Upper lobe of right lung (tissue), 1 donor: ENCODE measurements at regions not wholly inside any gene's neighbourhood (a gene's known extent, or its start where the extent isn't known, plus 50 kb on each side); places are given as distances from the start of the nearest gene placed in this dataset.
A peak's percentile ranks its signal among the peaks of the same experiment; 100 is the strongest.
"Not testable (repeated sequence)": the region's sequence is repeated elsewhere in the genome, so short reads cannot be mapped to it uniquely, and the experiment has no call there.

Experiments used
- ATAC-seq: fragments of 200-7000 bp; cut with Tn5 transposase; one replicate; pipeline ENCODE4 v1.9.1; 2020; ENCODE audit warnings: mild to moderate bottlenecking, moderate library complexity
- DNase-seq: peaks from one replicate; pipeline ENCODE4 v3.0.0-alpha.2; 2020
- H3K27ac ChIP-seq: fragments of 200-600 bp; one replicate; pipeline ENCODE4 v1.8.0; 2022
- H3K27me3 ChIP-seq: fragments of 200-600 bp; one replicate; pipeline ENCODE4 v1.8.0; 2022; ENCODE audit warnings: mild to moderate bottlenecking
- H3K36me3 ChIP-seq: fragments of 200-600 bp; one replicate; pipeline ENCODE4 v1.8.0; 2022
- H3K4me1 ChIP-seq: fragments of 200-600 bp; one replicate; pipeline ENCODE4 v1.8.0; 2022
- H3K4me3 ChIP-seq: fragments of 200-600 bp; one replicate; pipeline ENCODE4 v1.8.0; 2022; ENCODE audit warnings: mild to moderate bottlenecking
- H3K9me3 ChIP-seq: fragments of 200-600 bp; one replicate; pipeline ENCODE4 v1.8.0; 2022
- intact Hi-C: fragments of 100-400 bp; cut with DNase I; formaldehyde crosslinking; loops from one replicate; pipeline ENCODE4 v1.11.0; 2022
- donor health status: DM: no; HTN: yes; CAD: no; lungs with severe emphysema.

DNA sequence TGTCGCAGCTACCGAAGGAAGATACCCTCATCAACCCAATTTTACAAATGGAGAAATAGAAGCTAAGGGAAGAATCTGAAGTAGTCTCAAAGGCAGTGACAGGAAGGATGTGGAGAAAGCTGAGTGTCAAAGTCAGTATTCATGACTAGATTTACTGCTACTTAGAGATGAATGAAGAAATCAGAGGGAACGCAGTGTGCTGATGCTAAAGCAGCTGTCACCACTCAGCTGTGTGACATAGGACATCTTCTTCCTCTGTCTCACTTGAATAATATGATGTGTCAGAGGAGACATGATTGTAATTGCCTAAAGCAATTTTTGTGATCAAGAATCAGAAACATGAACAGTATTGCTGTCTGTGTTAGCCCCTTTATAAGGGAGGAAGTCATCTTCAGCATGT, 54.1 kb downstream of the RAB6D start:
- H3K4me3 ChIP-seq, H3K9me3 ChIP-seq, H3K4me1 ChIP-seq, H3K27ac ChIP-seq, H3K27me3 ChIP-seq, DNase-seq, H3K36me3 ChIP-seq, intact Hi-C loops, ATAC-seq: not testable (repeated sequence)

DNA sequence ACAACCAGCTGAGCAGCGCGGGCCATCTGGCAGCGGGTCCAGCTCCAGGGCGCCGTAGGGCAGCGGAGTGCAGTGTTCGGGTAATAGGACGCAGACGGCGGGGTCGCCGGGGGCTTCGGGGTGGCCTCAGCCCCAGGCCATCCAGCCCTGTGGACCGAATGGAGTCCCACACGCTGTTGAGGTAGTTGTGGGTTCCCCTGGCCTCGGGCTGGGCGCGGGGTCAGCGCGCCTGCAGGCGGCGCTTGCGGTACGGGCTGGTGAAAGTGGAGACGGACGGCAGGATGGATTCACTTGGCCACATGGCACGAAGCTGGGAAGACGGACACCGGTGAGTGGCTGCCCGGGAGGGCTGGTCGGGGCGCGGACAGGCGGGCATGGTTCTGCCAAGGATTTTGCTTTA, 63.8 kb downstream of the RAB6D start:
- DNase-seq, H3K27me3 ChIP-seq, H3K27ac ChIP-seq, intact Hi-C loops, H3K9me3 ChIP-seq, H3K4me1 ChIP-seq, H3K4me3 ChIP-seq, H3K36me3 ChIP-seq: not testable (repeated sequence)
- ATAC-seq = peak; percentile 55

DNA sequence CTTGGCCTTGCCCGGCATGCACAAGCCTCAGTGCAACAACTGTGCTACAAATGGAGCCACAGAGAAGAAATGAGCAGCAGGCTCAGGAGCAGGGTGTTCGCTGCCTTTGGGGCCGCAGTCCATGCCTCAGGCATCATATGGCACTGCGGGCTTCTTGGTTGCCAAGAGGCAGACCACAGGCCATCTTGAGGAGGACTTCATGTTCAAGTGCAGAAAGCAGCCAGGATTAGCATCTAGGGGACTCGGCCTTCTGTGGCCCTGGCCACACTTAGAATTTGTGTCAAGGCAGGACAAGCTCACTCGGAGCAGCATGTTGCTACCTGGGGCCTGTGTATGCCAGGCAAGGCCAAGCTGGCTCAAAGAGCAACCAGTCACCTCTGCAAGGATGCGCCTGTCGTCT, 68.5 kb downstream of the POTEE start:
- H3K4me1 ChIP-seq, H3K27ac ChIP-seq, H3K36me3 ChIP-seq, DNase-seq, intact Hi-C loops, H3K9me3 ChIP-seq, ATAC-seq, H3K27me3 ChIP-seq, H3K4me3 ChIP-seq: not testable (repeated sequence)

DNA sequence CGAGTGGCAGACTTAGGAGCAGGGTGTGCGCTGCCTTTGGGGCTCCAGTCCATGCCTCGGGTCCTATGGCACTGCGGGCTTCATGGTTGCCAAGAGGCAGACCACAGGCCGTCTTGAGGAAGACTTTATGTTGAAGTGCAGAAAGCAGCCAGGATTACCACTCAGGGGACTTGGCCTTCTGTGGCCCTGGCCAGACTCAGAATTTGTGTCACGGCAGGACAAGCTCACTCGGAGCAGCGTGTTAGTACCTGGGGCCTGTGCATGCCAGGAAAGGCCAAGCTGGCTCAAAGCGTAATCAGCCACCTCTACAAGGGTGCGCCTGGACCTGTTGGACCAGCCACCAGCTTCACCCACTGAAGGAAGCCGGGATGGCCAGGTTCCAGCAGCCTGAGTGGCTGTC, 68.0 kb downstream of the POTEE start:
- H3K27me3 ChIP-seq, H3K36me3 ChIP-seq, H3K27ac ChIP-seq, DNase-seq, H3K4me1 ChIP-seq, H3K9me3 ChIP-seq, ATAC-seq, intact Hi-C loops, H3K4me3 ChIP-seq: not testable (repeated sequence)

DNA sequence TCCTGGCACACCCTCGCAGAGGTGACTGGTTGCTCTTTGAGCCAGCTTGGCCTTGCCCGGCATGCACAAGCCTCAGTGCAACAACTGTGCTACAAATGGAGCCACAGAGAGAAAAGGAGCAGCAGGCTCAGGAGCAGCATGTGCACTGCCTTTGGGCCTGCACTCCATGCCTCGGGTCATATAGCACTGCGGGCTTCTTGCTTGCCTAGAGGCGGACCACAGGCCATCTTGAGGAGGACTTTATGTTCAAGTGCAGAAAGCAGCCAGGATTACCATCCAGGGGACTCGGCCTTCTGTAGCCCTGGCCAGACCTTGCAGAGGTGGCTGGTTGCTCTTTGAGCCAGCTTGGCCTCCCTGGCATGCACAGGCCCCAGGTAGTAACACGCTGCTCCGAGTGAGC, 62.7 kb downstream of the POTEE start:
- H3K4me1 ChIP-seq, H3K36me3 ChIP-seq, H3K9me3 ChIP-seq, intact Hi-C loops, DNase-seq, H3K27ac ChIP-seq, H3K27me3 ChIP-seq, ATAC-seq, H3K4me3 ChIP-seq: not testable (repeated sequence)

DNA sequence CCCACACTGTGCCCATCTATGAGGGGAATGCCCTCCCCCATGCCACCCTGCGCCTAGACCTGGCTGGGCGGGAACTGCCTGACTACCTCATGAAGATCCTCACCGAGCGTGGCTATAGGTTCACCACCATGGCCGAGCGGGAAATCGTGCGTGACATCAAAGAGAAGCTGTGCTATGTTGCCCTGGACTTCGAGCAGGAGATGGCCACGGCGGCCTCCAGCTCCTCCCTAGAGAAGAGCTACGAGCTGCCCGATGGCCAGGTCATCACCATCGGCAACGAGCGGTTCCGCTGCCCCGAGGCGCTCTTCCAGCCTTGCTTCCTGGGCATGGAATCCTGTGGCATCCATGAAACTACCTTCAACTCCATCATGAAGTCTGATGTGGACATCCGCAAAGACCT, 54.7 kb downstream of the POTEE start:
- DNase-seq, H3K27ac ChIP-seq, H3K9me3 ChIP-seq, H3K4me3 ChIP-seq, intact Hi-C loops, H3K4me1 ChIP-seq, H3K27me3 ChIP-seq, ATAC-seq, H3K36me3 ChIP-seq: not testable (repeated sequence)
